Gastrocnemius medialis (tissue), 4 donors: ENCODE measurements at regions not wholly inside any gene's neighbourhood (a gene's known extent, or its start where the extent isn't known, plus 50 kb on each side); places are given as distances from the start of the nearest gene placed in this dataset.

Source experiments
- ATAC-seq, 2 donors: fragments of 150-250 bp; one replicate each; pipeline ENCODE4 v1.9.1; 2016
- DNase-seq, 2 donors: peaks; one replicate each; pipeline ENCODE4 v3.0.0-alpha.2; 2019
- H3K27ac ChIP-seq, 4 donors: fragments of 200-600 bp; sonication (generic); 1 replicate in 1 of 4; 2 replicates in 3 of 4; pipeline ENCODE4 v1.5.1; 2016 to 2018; ENCODE audit warnings: mild to moderate bottlenecking in 2 of 4, moderate library complexity in 1 of 4
- H3K27me3 ChIP-seq, 3 donors: fragments of 200-600 bp; sonication (generic) in 2 of 3; 1 replicate in 1 of 3; 2 replicates in 2 of 3; pipeline versions ENCODE4 v1.5.1 to v1.6.0; 2016 to 2019; ENCODE audit warnings: mild to moderate bottlenecking in 1 of 3, moderate library complexity in 1 of 3
- H3K36me3 ChIP-seq, 2 donors: fragments of 200-600 bp; sonication (generic) in 1 of 2; one replicate each; pipeline ENCODE4 v1.5.1; 2017 to 2018
- H3K4me1 ChIP-seq, 2 donors: fragments of 200-600 bp; sonication (generic) in 1 of 2; one replicate each; pipeline ENCODE4 v1.5.1; 2016 to 2017; ENCODE audit warnings: mild to moderate bottlenecking in 2 of 2
- H3K4me3 ChIP-seq, 4 donors: fragments of 200-600 bp; sonication (generic) in 3 of 4; 1 replicate in 1 of 4; 2 replicates in 3 of 4; pipeline ENCODE4 v1.5.1; 2016 to 2019; ENCODE audit warnings: mild to moderate bottlenecking in 2 of 4
- H3K9me3 ChIP-seq, 3 donors: fragments of 200-600 bp; sonication (generic) in 2 of 3; 1 replicate in 1 of 3; 2 replicates in 2 of 3; pipeline ENCODE4 v1.5.1; 2016 to 2019
- CTCF ChIP-seq, 5 experiments: fragments of 450-650 bp in 3 of 5; fragments of 200-600 bp in 2 of 5; sonication (generic) in 2 of 5; IDR thresholded peaks in 4 of 5; conservative IDR thresholded peaks in 1 of 5; 1 replicate in 4 of 5; 2 replicates in 1 of 5; pipeline ENCODE4 v1.5.1; 2016 to 2019; ENCODE audit warnings: antibody characterized with exemption in 5 of 5, mild to moderate bottlenecking in 3 of 5, moderate library complexity in 3 of 5
- POLR2A ChIP-seq, 2 donors: fragments of 450-650 bp; IDR thresholded peaks; one replicate each; pipeline ENCODE4 v1.6.1; 2017; ENCODE audit warnings: antibody characterized with exemption in 2 of 2, mild to moderate bottlenecking in 2 of 2, moderate library complexity in 2 of 2
- in situ Hi-C, 4 donors: fragments of 200-750 bp; cut with MboI; loops; one replicate each; pipeline versions ENCODE4 v1.15.0 to v1.8.0; 2017; ENCODE audit warnings: low sequenced_read_pairs in 4 of 4
- intact Hi-C: fragments of 100-400 bp; cut with DNase I; formaldehyde crosslinking; loops from one replicate; pipeline ENCODE4 v1.15.1; 2023; ENCODE audit warnings: low total_unique reads

- TF ChIP-seq POLR2A (IDR thresholded peaks at IDR 0.05) (no peak), CTCF (IDR thresholded peaks at IDR 0.05 in 4 of 5, conservative IDR thresholded peaks at IDR 0.05 in 1 of 5) (no peak)
- in situ Hi-C loops = no loop called here
- no peak for ATAC-seq
- H3K4me3 ChIP-seq = no peak overlapping the region
- H3K9me3 ChIP-seq = no peaks in the 10 kb centered on the region
- DNase-seq = no peak
- H3K27me3 ChIP-seq = no peaks in the 10 kb centered on the region
- intact Hi-C loops = no loop called here
- H3K27ac ChIP-seq = no peak overlapping the region
- H3K4me1 ChIP-seq = no peaks in the 10 kb centered on the region
- no peaks in the 10 kb centered on the region for H3K36me3 ChIP-seq
Observed at GRCh38 chr4:124090021-124090420, 622.5 kb downstream of the ANKRD50 start.

GRCh38 chr4:124092101-124092500 lies 620.4 kb downstream of the ANKRD50 start:
- DNase-seq = no peak
- in situ Hi-C loops (no loop called here), intact Hi-C loops (loop anchor here (2.0 kb wide), 1 partner anchor 31 kb away; no protein-coding TSS in a partner anchor)
- Histone ChIP-seq H3K27ac (peak overlapping the region; percentile 4 to 55 (median 38)), H3K27me3 (no peaks in the 10 kb centered on the region), H3K4me3 (no peak overlapping the region), H3K9me3 (no peaks in the 10 kb centered on the region), H3K36me3 (no peaks in the 10 kb centered on the region), H3K4me1 (no peaks in the 10 kb centered on the region)
- ATAC-seq = peak; percentile 61 to 65
- no peak for TF ChIP-seq CTCF (IDR thresholded peaks at IDR 0.05 in 4 of 5, conservative IDR thresholded peaks at IDR 0.05 in 1 of 5)
- no peak for TF ChIP-seq POLR2A (IDR thresholded peaks at IDR 0.05)

GRCh38 chr4:124092541-124092984 lies 620.0 kb downstream of the ANKRD50 start:
- in situ Hi-C loops = no loop called here
- H3K27ac ChIP-seq = peak overlapping the region in 3 of 4 donors; percentile 4 to 44 (median 16)

GRCh38 chr4:124095621-124096020 lies 616.9 kb downstream of the ANKRD50 start:
- no peaks in the 10 kb centered on the region for H3K9me3 ChIP-seq
- in situ Hi-C loops = no loop called here
- peak overlapping the region in 3 of 4 donors; percentile 27 to 48 (median 31) for H3K27ac ChIP-seq
- intact Hi-C loops = no loop called here
- TF ChIP-seq CTCF (IDR thresholded peaks at IDR 0.05 in 4 of 5, conservative IDR thresholded peaks at IDR 0.05 in 1 of 5) = no peak
- no peak for TF ChIP-seq POLR2A (IDR thresholded peaks at IDR 0.05)
- no peak for ATAC-seq
- H3K27me3 ChIP-seq = no peaks in the 10 kb centered on the region
- no peak for DNase-seq
- no peaks in the 10 kb centered on the region for H3K36me3 ChIP-seq
- H3K4me3 ChIP-seq = no peak overlapping the region
- H3K4me1 ChIP-seq = no peaks in the 10 kb centered on the region

More at GRCh38 chr4:124092541-124092984, 620.0 kb downstream of the ANKRD50 start:
- Histone ChIP-seq H3K27me3 (no peaks in the 10 kb centered on the region), H3K4me1 (no peaks in the 10 kb centered on the region), H3K4me3 (no peak overlapping the region), H3K9me3 (no peaks in the 10 kb centered on the region), H3K36me3 (no peaks in the 10 kb centered on the region)
- DNase-seq (no peak), ATAC-seq (peak; percentile 29 to 30)
- TF ChIP-seq POLR2A (IDR thresholded peaks at IDR 0.05) = no peak
- no peak for TF ChIP-seq CTCF (IDR thresholded peaks at IDR 0.05 in 4 of 5, conservative IDR thresholded peaks at IDR 0.05 in 1 of 5)
- intact Hi-C loops = loop anchor here (2.0 kb wide), 1 partner anchor 32 kb away; no protein-coding TSS in a partner anchor

GRCh38 chr4:124096290-124096689 lies 616.2 kb downstream of the ANKRD50 start:
- Histone ChIP-seq H3K9me3 (no peaks in the 10 kb centered on the region), H3K4me1 (no peaks in the 10 kb centered on the region), H3K27me3 (no peaks in the 10 kb centered on the region), H3K4me3 (no peak overlapping the region), H3K27ac (peak overlapping the region; percentile 14 to 48 (median 29)), H3K36me3 (no peaks in the 10 kb centered on the region)
- no peak for DNase-seq
- intact Hi-C loops (no loop called here), in situ Hi-C loops (no loop called here)
- no peak for TF ChIP-seq POLR2A (IDR thresholded peaks at IDR 0.05)
- TF ChIP-seq CTCF (IDR thresholded peaks at IDR 0.05 in 4 of 5, conservative IDR thresholded peaks at IDR 0.05 in 1 of 5) = no peak
- ATAC-seq = no peak
